RWPE2 (cell line): ENCODE measurements at regions not wholly inside any gene's neighbourhood (a gene's known extent, or its start where the extent isn't known, plus 50 kb on each side); places are given as distances from the start of the nearest gene placed in this dataset.

ENCODE experiments used
- ATAC-seq: fragments of 200-7000 bp; cut with Tn5 transposase; 3 replicates; pipeline ENCODE4 v1.9.1; 2021; ENCODE audit warnings: low read depth
- DNase-seq: peaks from one replicate; pipeline ENCODE4 v3.0.0-alpha.2; 2020; ENCODE audit warnings: low spot score
- H3K27ac ChIP-seq: fragments of 450-650 bp; 2 replicates; pipeline ENCODE4 v1.5.1; 2017; ENCODE audit warnings: mild to moderate bottlenecking; ENCODE audit not compliant: poor library complexity, severe bottlenecking
- H3K27me3 ChIP-seq: fragments of 250-450 bp; sonication (Bioruptor Pico); 2 replicates; pipeline ENCODE4 v1.5.1; 2021; ENCODE audit warnings: mild to moderate bottlenecking, moderate library complexity; ENCODE audit not compliant: insufficient read depth, poor library complexity, severe bottlenecking
- H3K36me3 ChIP-seq: fragments of 250-450 bp; sonication (Bioruptor Pico); 2 replicates; pipeline ENCODE4 v1.5.1; 2020; ENCODE audit warnings: low read depth, mild to moderate bottlenecking, moderate library complexity
- H3K4me1 ChIP-seq: fragments of 250-450 bp; sonication (Bioruptor Pico); 2 replicates; pipeline ENCODE4 v1.5.1; 2021; ENCODE audit warnings: mild to moderate bottlenecking, moderate library complexity; ENCODE audit not compliant: insufficient read depth, poor library complexity, severe bottlenecking
- H3K4me3 ChIP-seq: fragments of 250-450 bp; sonication (Bioruptor Pico); 2 replicates; pipeline ENCODE4 v1.5.1; 2021; ENCODE audit warnings: mild to moderate bottlenecking, moderate library complexity; ENCODE audit not compliant: severe bottlenecking
- H3K9me3 ChIP-seq: fragments of 250-450 bp; sonication (Bioruptor Pico); 2 replicates; pipeline ENCODE4 v1.5.1; 2021; ENCODE audit warnings: mild to moderate bottlenecking, moderate library complexity; ENCODE audit not compliant: severe bottlenecking
- TF ChIP-seq, protein P1 (sequence below): fragments of 450-650 bp; IDR thresholded peaks from one replicate; pipeline ENCODE4 v1.5.1; 2017; ENCODE audit warnings: mild to moderate bottlenecking, moderate library complexity; ENCODE audit not compliant: poor library complexity, severe bottlenecking

DNA sequence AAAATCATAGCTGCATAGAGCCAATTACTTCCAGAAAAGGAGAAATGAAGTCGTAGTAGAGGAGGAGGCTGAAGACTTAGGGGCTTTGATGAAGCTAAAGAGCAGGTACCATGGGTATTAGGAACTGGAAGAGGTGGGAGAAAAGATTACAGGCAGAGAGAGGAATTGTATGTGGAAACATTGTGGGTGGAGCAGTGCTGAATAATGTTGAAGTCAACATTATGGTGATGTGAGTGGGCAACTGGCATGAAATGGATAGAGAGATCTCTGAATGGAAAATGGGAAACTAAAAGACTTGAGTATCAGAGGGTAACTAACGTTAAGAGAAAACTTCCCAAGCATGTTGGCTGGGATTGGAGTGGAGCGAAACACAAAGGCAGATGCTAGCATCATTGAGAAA lies 92.5 kb downstream of the AREG start:
- no peak for DNase-seq
- Histone ChIP-seq H3K27ac (no peak overlapping the region), H3K4me1 (peaks cover 32% of the 10 kb centered on the region), H3K4me3 (no peak overlapping the region), H3K36me3 (no peaks in the 10 kb centered on the region), H3K9me3 (no peaks in the 10 kb centered on the region), H3K27me3 (no peaks in the 10 kb centered on the region)
- ATAC-seq = no peak
- TF ChIP-seq, protein P1, sequence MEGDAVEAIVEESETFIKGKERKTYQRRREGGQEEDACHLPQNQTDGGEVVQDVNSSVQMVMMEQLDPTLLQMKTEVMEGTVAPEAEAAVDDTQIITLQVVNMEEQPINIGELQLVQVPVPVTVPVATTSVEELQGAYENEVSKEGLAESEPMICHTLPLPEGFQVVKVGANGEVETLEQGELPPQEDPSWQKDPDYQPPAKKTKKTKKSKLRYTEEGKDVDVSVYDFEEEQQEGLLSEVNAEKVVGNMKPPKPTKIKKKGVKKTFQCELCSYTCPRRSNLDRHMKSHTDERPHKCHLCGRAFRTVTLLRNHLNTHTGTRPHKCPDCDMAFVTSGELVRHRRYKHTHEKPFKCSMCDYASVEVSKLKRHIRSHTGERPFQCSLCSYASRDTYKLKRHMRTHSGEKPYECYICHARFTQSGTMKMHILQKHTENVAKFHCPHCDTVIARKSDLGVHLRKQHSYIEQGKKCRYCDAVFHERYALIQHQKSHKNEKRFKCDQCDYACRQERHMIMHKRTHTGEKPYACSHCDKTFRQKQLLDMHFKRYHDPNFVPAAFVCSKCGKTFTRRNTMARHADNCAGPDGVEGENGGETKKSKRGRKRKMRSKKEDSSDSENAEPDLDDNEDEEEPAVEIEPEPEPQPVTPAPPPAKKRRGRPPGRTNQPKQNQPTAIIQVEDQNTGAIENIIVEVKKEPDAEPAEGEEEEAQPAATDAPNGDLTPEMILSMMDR = no peak

DNA sequence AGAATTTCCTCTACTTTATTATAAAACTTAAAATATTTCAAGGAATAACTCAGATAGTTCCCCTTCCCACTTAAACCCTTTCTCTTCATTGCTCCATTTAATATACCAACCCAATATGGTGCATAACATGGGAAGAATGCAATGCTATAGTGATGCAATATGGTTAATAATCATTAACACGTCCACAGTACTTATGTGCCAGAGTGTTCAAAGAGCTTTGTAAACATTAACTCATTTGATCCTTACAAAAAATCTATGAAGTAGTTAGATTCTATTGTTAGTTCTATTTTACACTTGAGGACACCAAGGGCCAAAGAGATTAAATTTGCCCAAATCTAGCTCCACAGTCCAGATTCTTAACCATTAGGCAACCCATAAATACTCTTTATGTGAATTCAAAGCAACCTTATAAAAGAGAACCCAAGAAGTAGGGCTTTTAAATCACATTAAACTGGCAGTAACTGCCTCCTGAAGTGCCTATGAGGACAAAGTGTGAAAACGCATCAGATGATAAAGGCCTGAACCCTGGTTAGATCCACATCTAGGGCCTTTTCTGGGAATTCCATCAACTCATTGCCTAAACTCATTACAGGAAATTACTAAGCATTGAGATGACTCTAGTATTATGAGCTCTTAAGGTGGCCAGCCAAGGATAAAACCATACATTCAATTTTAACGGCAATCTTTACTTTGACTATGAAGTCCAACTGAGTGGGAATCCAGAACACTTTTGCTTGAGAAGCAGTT lies 94.3 kb downstream of the AREG start:
- H3K27ac ChIP-seq = peak overlapping the region; percentile 32
- DNase-seq = no peak

DNA sequence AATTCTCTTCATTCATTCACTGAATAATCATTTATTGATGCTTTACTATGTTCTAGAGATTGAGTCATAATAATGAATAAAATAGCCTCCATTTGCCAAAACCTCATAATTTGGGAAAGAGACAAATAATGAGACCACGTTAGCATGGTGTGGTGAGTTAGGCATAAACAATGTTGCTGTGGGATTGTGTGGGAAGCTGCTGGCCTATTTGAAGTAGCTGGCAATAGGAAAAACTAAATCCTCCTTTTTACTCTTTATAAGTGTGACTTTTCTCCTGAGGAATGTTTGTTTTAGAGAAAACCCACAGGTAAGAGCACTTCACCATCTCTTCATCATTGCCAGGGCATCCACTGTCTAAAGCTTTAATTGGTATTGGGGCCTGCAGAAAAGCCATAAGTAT lies 95.3 kb downstream of the AREG start:
- no peak for DNase-seq
- no peak overlapping the region for H3K4me3 ChIP-seq
- peaks cover 54% of the 10 kb centered on the region for H3K4me1 ChIP-seq
- H3K36me3 ChIP-seq = no peaks in the 10 kb centered on the region
- H3K9me3 ChIP-seq = no peaks in the 10 kb centered on the region
- TF ChIP-seq, protein P1 = no peak
- H3K27me3 ChIP-seq = no peaks in the 10 kb centered on the region
- peak overlapping the region; percentile 32 for H3K27ac ChIP-seq
- peak; percentile 51 for ATAC-seq

More for the DNA sequence above, 94.3 kb downstream of the AREG start:
- no peaks in the 10 kb centered on the region for H3K36me3 ChIP-seq
- ATAC-seq = 0 out of 3 replicates have a peak, but pooled peaks have one; percentile 26
- no peak overlapping the region for H3K4me3 ChIP-seq
- H3K9me3 ChIP-seq = no peaks in the 10 kb centered on the region
- no peaks in the 10 kb centered on the region for H3K27me3 ChIP-seq
- H3K4me1 ChIP-seq = peaks cover 47% of the 10 kb centered on the region
- TF ChIP-seq, protein P1 = no peak

DNA sequence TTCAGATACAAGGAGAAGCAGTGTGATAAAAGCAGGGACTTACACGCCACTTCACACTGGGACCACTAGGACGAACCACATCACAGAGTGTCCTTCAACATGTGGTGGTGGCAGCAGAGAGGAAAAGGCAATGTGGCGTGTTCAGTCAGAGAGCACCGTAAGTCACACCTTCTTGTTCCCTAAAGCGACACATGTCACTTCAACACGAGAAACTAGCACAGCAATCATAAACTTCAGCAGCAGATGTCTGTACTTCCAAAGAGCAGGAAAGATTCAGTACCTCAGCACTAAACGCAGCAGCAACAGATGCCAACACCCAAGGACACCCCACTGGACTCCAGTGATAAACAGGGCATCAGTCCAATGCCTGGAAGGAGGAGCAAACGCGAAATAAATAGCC lies 96.7 kb downstream of the AREG start:
- Histone ChIP-seq H3K27ac (no peak overlapping the region), H3K4me3 (no peak overlapping the region), H3K36me3 (no peaks in the 10 kb centered on the region), H3K9me3 (no peaks in the 10 kb centered on the region), H3K27me3 (no peaks in the 10 kb centered on the region), H3K4me1 (peaks cover 60% of the 10 kb centered on the region)
- ATAC-seq (no peak), DNase-seq (no peak)
- TF ChIP-seq, protein P1 = no peak

DNA sequence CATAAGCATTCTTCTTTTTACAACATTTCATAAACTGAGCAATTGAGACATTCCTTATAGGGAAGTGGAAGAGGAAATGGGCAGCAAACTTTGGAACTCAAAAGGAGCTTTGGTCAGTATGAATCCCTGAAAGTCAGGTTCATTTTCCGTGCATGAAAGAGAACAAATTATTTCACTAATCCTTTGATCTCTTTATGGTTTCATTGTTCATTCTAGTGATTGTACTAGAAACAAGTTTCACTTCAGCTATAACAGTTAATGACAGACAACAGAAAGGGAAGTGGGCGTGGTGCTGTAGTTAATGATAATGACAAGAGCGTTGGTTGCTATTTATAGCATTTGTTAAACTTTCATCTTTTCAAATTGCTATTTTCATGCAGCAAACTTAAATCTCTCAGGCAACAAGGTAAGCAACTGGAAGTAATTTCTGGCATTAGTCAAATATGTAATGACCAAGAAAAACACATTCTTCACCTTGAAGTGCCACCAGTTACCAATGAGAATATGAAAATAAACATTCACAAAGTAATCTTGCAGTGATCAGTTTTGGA lies 98.4 kb downstream of the AREG start:
- H3K4me3 ChIP-seq = no peak overlapping the region
- TF ChIP-seq, protein P1 = no peak
- no peaks in the 10 kb centered on the region for H3K9me3 ChIP-seq
- H3K27ac ChIP-seq = peak overlapping the region; percentile 68
- H3K4me1 ChIP-seq = peaks cover 64% of the 10 kb centered on the region
- H3K36me3 ChIP-seq = no peaks in the 10 kb centered on the region
- no peak for ATAC-seq
- no peak for DNase-seq
- H3K27me3 ChIP-seq = no peaks in the 10 kb centered on the region
